ENCODE measurements at regions not wholly inside any gene's neighbourhood (a gene's known extent, or its start where the extent isn't known, plus 50 kb on each side); places are given as distances from the start of the nearest gene placed in this dataset.

- TF ChIP-seq, protein P1, sequence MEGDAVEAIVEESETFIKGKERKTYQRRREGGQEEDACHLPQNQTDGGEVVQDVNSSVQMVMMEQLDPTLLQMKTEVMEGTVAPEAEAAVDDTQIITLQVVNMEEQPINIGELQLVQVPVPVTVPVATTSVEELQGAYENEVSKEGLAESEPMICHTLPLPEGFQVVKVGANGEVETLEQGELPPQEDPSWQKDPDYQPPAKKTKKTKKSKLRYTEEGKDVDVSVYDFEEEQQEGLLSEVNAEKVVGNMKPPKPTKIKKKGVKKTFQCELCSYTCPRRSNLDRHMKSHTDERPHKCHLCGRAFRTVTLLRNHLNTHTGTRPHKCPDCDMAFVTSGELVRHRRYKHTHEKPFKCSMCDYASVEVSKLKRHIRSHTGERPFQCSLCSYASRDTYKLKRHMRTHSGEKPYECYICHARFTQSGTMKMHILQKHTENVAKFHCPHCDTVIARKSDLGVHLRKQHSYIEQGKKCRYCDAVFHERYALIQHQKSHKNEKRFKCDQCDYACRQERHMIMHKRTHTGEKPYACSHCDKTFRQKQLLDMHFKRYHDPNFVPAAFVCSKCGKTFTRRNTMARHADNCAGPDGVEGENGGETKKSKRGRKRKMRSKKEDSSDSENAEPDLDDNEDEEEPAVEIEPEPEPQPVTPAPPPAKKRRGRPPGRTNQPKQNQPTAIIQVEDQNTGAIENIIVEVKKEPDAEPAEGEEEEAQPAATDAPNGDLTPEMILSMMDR (IDR thresholded peaks at IDR 0.05; ENCODE audit: low read depth, low read length, poor library complexity, severe bottlenecking) = no peak
- no peak for TF ChIP-seq EZH2phosphoT487 (IDR thresholded peaks at IDR 0.05; ENCODE audit: borderline replicate concordance, low read length)
These were observed 154.9 kb upstream of the TIAM1 start for GRCh38 chr21:31498985-31499384.
